OCI-M1 (cell line): ENCODE measurements at regions not wholly inside any gene's neighbourhood (a gene's known extent, or its start where the extent isn't known, plus 50 kb on each side); places are given as distances from the start of the nearest gene placed in this dataset.
A peak's percentile ranks its signal among the peaks of the same experiment; 100 is the strongest.
"Not testable (repeated sequence)": the region's sequence is repeated elsewhere in the genome, so short reads cannot be mapped to it uniquely, and the experiment has no call there.

Experiments used
- DNase-seq: peaks from one replicate; lab custom pipeline; 2025; lab: John Stamatoyannopoulos, UW

DNA sequence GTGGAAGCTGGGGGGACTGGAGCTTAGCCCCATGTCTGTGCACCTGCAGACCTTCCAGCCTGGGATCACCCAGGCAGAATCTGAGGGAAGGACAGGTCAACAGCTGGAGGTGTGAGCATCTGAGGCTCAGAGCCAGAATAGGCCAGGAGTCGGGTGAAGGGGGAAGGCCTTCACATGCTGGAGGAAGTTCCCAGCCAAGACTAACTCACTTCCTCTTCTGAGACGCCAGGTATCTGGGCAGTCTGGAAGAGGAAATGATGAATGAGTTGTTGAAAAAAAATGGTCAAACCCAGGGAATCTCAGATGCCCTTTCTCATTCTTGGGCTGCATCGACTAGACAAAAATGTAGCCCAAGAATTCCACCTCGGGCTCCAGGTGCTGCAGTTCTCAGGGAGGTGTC is 73.6 kb upstream of the TIAM2 start:
- peak; percentile 34 for DNase-seq

- DNase-seq, result no peak
These were observed 71.8 kb upstream of the TIAM2 start for GRCh38 chr6:154923199-154923869.

GRCh38 chr6:154925130-154925529 is 70.0 kb upstream of the TIAM2 start:
- DNase-seq, result no peak

DNA sequence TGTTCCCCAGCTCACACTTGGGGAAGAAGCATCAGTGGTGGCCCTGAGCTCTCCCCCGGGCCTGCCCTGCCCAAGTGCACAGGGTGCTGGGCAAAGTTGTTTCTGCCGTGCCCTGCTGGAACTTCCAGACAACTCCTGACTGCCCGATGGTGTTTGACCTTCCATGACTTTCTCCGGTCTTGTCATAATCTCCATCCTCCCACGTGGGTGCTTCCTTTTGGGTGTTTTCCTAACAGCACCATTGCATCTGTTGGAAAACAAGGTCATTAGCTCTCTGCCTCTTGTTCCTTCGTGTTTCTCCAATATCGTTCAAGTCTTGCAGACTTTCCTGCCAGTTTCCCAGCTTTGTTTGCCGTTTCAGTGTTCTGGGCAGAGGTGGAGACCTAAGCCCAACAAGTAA is 68.7 kb upstream of the TIAM2 start:
- no peak for DNase-seq

GRCh38 chr6:154928325-154928922 is 66.7 kb upstream of the TIAM2 start:
- peak; percentile 89 for DNase-seq

DNA sequence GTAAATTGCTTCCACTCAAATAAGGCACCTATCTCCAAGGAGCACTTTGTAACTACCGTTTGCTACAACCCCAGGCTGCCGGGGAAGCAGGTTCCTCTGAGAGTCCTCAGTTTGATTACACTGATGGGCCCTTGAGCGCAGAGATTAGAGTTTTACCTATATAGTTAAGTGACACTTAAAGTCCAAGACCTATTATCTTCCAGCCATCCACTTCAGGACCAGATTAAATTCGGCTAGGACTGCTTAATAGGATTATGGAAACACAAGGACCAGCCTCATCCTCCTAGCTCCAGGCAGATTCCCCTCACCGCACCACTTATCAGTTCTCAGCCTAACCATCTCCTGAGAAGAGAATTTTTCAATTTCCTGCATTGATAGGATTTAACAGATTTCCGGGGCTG is 64.7 kb upstream of the TIAM2 start:
- no peak for DNase-seq

GRCh38 chr6:154931711-154932424 is 63.2 kb upstream of the TIAM2 start:
- DNase-seq, result peak; percentile 76

- no peak for DNase-seq
These were observed 62.5 kb upstream of the TIAM2 start for GRCh38 chr6:154932515-154933027.

DNA sequence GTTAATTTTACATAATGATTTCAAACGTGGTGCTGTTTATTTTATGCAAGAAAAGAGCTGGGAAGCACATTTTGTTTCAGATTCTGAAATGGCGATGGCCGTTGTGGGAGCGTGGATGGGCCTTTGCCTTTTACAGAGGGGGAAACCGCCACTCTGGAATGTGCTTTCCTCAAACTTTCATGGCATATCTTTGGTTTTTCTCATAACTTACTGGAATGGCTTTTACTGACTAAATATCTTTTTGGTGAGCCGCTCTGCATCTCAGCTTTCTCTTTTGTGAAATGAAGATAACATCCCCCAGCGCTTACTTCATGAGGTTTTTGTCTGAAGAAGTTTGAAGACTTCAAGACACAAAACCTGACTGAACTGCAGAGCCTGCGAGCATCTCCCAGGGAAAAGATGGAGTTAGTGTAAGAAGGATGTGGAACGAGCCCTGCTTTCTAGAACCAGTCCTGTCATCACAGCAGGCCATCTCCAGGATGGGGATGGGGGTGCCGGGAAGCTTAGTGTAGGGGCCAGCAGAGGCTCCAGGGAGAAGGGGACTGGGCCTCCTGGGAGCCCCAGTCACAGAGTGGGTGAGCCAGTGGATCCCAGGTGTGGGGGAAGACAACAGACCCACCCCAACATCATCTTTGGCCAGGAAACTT is 61.8 kb upstream of the TIAM2 start:
- DNase-seq, result no peak

DNA sequence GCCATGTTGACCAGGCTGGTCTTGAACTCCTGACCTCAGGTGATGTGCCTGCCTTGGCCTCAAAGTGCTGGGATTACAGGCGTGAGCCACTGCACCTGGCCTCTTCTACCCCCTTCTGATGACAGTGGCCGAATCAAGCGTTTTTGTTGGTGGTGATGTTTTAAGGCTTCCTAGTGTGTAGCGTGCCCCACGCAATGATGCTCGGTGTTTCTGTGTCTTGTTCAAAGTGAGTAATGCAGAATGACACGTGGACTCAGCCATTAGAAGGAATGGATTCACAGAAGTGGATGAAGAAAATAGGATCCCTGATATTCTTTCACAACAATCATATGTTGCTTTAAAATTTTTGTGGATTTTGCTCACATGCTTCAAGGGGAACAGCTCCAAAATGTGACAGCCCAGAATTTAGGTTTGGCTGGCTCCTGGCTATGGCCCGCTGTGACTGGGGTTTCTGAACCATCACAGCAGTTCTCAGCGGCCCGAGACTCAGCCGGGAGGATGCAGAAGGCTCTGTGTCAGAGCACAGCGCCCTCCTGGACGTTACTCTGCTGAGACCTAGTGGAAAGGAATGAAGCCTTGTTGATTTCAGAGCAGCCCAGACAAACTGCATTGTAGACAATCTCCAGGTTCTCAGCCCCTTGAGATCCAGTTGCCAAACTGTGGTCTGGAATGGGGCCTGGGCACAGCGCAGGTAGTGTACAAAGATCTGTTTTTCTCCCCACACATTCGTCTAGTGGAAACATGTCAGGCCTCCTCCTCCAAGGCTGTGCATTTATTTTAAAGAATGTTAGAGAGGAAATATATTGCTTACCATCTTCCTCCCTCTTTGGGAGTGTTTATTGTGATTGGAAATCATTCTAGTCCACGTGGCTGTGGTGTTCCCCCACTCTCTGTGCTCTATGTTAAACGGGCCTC is 57.6 kb upstream of the TIAM2 start:
- no peak for DNase-seq

DNA sequence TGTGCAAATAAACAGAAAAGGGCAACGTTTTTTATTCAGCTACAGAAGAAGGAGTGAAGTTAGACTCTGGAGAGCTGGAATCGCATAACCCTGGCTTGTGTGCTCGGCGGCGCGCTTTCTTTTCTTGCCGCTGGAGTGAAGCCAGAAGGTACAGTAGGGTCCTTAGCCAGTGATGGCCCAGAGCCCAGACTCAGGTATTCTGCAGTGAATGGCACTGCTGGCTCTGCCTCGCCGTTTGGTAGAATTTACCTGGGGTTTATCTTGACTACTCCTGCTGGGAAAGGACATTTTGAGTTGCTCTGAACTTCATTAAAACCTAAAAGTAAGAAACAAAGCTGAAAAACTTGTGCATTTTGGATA is 56.9 kb upstream of the TIAM2 start:
- DNase-seq, result no peak

DNA sequence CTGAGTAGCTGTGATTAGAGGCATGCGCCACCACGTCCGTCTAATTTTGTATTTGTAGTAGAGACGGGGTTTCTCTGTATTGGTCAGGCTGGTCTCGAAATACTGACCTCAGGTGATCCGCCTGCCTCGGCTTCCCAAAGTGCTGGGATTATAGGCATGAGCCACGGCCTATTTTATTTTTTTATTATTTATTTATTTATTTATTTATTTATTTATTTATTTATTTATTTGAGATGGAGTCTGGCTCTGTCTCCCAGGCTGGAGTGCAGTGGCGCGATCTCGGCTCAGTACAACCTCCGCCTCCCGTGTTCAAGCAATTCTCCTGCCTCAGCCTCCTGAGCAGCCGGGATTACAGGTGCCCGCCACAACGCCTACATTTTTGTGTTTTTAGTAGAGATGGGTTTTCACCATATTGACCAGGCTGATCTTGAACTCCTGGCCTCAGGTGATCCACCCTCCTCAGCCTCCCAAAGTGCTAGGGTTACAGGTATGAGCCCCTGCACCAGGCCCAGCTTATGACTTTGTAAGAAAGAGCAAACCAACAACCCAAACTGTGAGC is 56.3 kb upstream of the TIAM2 start:
- DNase-seq, result not testable (repeated sequence)

DNA sequence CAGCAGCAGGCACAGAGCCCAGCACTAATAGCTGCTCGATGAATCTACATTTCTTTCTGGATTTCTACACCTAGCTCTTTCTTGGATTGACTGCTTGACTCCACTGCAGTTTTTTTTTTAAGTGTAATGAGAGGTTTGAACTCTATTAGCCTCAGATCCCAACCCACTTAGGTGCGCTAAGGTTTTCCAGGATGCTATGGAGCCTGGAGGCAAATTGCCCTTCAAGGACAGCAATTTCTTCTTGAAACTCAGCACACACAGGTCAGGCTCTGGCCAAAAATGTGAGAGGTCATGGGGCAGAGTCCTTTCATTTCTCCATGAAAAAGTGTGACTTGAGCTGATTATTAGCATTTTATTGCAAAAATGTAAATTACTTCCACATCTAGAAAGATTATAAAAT is 52.3 kb upstream of the TIAM2 start:
- DNase-seq, result no peak

DNA sequence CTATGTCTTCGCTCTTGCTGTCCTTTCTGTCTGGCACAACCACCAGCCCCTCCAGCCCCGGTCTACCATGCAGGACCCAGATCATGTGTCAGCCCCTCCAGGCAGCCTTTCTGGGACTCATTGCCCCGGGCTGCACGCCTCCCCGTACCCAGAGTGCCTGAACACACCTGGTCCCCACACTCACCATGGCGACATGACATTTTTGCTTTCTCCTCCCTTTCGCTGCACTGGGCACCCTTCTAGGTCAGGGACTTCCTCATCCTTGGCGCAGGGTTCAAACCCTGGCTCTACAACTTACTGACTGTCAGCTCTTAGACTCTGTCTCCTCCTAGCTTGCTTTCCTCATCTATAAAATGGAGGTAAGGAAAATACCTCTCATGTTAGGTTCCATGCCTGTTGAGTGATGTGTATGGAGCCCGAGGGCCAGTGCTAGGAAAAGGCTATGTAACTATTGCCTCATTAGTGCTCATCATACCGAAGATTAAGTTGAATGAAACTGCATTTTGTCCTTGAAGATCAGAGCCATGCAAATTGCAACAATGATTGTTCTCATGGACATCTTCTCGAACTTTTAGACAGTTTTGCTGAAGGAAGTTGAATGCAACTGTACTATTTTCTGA is 49.7 kb upstream of the TIAM2 start:
- DNase-seq, result no peak
